IMR-90 (cell line): ENCODE measurements at regions not wholly inside any gene's neighbourhood (a gene's known extent, or its start where the extent isn't known, plus 50 kb on each side); places are given as distances from the start of the nearest gene placed in this dataset.

ENCODE experiments used
- CTCF ChIP-seq: conservative IDR thresholded peaks from 2 replicates; pipeline ENCODE4 v1.5.1; 2012; ENCODE audit warnings: mild to moderate bottlenecking, low read depth, low read length, improper control_type of control experiment
- POLR2A ChIP-seq: IDR thresholded peaks from 2 replicates; pipeline ENCODE4 v1.6.1; 2012; ENCODE audit warnings: mild to moderate bottlenecking, low read depth, low read length
- RAD21 ChIP-seq: IDR thresholded peaks from 2 replicates; pipeline ENCODE4 v1.6.1; 2012; ENCODE audit warnings: low read length, improper control_type of control experiment
- USF2 ChIP-seq: fragments of 150-350 bp; IDR thresholded peaks from 2 replicates; pipeline ENCODE4 v1.6.1; 2017; ENCODE audit warnings: mild to moderate bottlenecking, antibody characterized with exemption, low read length, low read depth

DNA sequence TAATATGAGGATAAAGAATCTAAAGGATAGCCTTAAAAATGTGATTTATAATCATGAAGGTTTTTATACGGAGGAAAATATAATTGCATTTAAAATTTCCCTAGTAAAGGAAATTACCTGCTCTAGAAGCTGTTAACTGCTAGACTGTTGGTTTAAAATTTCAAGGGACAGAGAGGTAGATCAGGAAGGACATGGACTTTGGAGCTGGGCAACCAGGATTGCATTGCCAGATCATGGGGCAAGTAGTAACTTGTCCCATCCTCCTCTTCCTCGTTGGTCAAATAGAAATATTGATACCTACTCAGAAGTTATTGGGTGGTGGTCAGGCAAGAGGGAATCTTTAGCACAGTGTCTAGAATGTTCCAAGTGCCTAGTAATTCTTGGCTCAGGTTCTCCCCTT, 525.1 kb downstream of the MFSD1 start:
- TF ChIP-seq CTCF (no peak), USF2 (no peak), POLR2A (no peak), RAD21 (no peak)
